Naive thymus-derived CD8-positive, alpha-beta T cell (primary cell): ENCODE measurements at regions not wholly inside any gene's neighbourhood (a gene's known extent, or its start where the extent isn't known, plus 50 kb on each side); places are given as distances from the start of the nearest gene placed in this dataset.

Source experiments
- ATAC-seq, 2 donors: fragments of 150-1000 bp; cut with Tn5 transposase in 1 of 2; sonication (Bioruptor Pico), chemical (Tn5 transposase) in 1 of 2; 1 replicate in 1 of 2; 2 replicates in 1 of 2; pipeline ENCODE4 v1.10.0; 2021; ENCODE audit warnings: mild to moderate bottlenecking in 2 of 2, moderate library complexity in 2 of 2
- POLR2A ChIA-PET: fragments of 350-600 bp; sonication (Branson Sonifier 250); formaldehyde crosslinking; loops from one replicate; lab custom pipeline; 2021; ENCODE audit warnings: antibody characterized with exemption; lab: Charles Lee
- DNase-seq, 10 donors: peaks; one replicate each; pipeline versions ENCODE4 v3.0.0 to v3.0.0-alpha.2; 2020 to 2022
- H3K27ac Mint-ChIP-seq, 10 donors: one replicate each; pipeline ENCODE4 v1.8.0; 2020 to 2022; ENCODE audit warnings: mild to moderate bottlenecking in 10 of 10, mixed read lengths in 10 of 10, moderate library complexity in 4 of 10, inconsistent platforms in 1 of 10
- H3K27me3 Mint-ChIP-seq, 5 donors: one replicate each; pipeline ENCODE4 v1.8.0; 2021 to 2022; ENCODE audit warnings: mixed read lengths in 5 of 5
- H3K36me3 Mint-ChIP-seq, 3 donors: one replicate each; pipeline ENCODE4 v1.8.0; 2020 to 2022; ENCODE audit warnings: mixed read lengths in 3 of 3, mild to moderate bottlenecking in 2 of 3, inconsistent platforms in 1 of 3
- H3K4me1 Mint-ChIP-seq, 4 donors: one replicate each; pipeline ENCODE4 v1.8.0; 2021 to 2022; ENCODE audit warnings: mixed read lengths in 4 of 4
- H3K4me3 Mint-ChIP-seq, 10 donors: one replicate each; pipeline ENCODE4 v1.8.0; 2020 to 2022; ENCODE audit warnings: mild to moderate bottlenecking in 10 of 10, mixed read lengths in 10 of 10, moderate library complexity in 6 of 10, inconsistent platforms in 1 of 10
- H3K9me3 Mint-ChIP-seq, 9 donors: one replicate each; pipeline ENCODE4 v1.8.0; 2020 to 2022; ENCODE audit warnings: mixed read lengths in 9 of 9, mild to moderate bottlenecking in 3 of 9, inconsistent platforms in 1 of 9, moderate library complexity in 1 of 9

DNA sequence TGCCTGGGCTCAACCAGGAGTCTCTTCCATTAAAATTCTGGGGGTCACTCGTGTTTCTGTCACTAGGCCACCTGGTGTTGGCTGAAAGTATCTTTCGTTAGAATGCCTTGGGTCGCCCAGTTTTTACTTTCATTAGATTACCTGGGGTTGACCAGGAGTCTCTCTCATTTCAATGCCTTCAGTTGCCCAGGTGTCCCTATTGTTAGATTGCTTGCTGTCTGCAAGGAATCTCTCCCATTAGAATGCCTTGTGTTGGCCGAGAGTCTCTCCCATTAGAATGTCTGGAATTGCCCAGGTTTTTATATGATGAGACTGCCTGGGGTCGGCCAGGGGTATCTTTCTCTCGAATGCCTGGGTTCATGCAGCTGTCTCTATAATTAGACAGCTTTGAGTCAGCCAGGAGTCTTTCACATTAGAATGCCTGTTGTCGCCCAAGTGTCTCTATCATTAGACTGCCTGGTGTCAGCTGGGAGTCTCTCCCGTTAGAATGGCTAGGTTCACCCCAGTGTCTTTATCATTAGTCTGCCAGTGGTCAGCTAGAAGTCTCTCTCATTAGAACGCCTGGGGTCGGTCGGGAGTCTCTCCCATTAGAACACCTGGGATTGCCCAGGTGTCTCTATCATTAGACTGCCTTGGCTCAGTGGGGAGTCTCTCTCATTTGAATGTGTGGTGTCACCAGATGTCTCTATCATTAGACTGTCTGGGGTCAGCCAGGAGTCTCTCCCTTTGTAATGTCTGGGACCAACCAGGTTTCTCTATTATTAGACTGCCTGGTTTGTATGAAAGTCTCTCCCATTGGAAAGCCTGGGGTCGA is 1446.8 kb downstream of the UQCRFS1 start:
- H3K9me3 Mint-ChIP-seq, result peaks cover 7 to 100% (median 91%) of the 10 kb centered on the region in 9 donors
- no peak for ATAC-seq
- POLR2A ChIA-PET, result no interaction called here

DNA sequence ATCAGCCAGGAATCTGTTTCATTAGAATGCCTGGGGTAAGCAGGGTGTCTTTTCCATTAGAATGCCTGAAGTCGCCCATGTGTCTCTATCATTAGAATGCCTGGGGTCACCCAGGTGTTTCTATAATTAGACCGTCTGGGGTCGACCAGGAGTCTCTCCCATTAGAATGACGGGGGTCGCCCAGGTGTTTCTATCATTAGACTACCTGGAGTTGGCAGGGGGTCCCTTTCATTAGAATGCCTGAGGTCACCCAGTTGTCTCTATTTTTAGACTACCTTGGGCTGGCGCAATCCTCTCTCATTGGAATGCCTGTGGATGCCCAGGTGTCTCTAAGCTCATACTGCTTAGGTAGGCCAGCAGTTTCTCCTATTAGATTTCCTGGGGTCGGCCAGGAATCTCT is 1447.6 kb downstream of the UQCRFS1 start:
- Mint-ChIP-seq H3K27ac (no peak overlapping the region), H3K36me3 (peaks cover 2 to 76% (median 23%) of the 10 kb centered on the region in 3 donors), H3K27me3 (no peaks in the 10 kb centered on the region), H3K9me3 (peaks cover 10 to 100% (median 93%) of the 10 kb centered on the region in 9 donors), H3K4me1 (peaks cover 0 to 2% (median 0%) of the 10 kb centered on the region in 4 donors), H3K4me3 (no peak overlapping the region)
- ATAC-seq, result no peak
- POLR2A ChIA-PET, result no interaction called here
- DNase-seq, result no peak

More for the DNA sequence above, 1446.8 kb downstream of the UQCRFS1 start:
- Mint-ChIP-seq H3K4me1 (peaks cover 0 to 2% (median 0%) of the 10 kb centered on the region in 4 donors), H3K27ac (no peak overlapping the region), H3K4me3 (no peak overlapping the region), H3K36me3 (peaks cover 2 to 76% (median 23%) of the 10 kb centered on the region in 3 donors), H3K27me3 (no peaks in the 10 kb centered on the region)
- DNase-seq, result no peak

DNA sequence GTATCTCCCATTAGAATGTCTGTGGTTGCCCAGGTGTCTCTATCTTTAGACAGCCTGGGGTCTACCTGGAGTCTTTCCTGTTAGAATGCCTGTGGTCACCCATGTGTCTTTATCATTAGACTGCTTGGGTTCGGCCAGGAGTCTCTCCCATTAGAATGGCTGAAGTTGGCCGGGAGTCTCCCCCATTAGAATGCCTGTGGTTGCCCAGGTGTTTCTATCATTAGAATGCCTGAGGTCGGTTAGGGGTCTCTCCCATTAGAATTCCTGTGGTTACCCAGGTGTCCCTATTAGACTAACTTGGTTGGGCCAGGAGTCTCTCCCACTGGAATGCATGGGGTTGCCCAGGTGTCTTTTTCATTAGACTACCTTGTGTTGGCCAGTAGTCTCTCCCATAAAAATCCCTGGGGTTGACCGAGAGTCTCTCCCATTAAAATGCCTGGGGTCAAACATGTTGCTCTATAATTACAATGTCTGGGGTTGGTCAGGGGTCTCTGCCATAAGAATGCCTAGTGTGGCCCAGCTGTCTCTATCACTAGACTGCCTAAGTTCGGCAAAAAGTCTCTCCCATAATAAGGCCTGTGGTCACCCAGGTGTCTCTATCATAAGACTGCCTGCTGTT is 1448.7 kb downstream of the UQCRFS1 start:
- no peaks in the 10 kb centered on the region for H3K27me3 Mint-ChIP-seq
- DNase-seq (no peak), ATAC-seq (no peak)
- H3K36me3 Mint-ChIP-seq, result peaks cover 2 to 67% (median 22%) of the 10 kb centered on the region in 3 donors
- no peak overlapping the region for H3K27ac Mint-ChIP-seq
- H3K4me3 Mint-ChIP-seq, result no peak overlapping the region
- POLR2A ChIA-PET, result no interaction called here
- H3K4me1 Mint-ChIP-seq, result peaks cover 0 to 2% (median 0%) of the 10 kb centered on the region in 4 donors
- peaks cover 13 to 100% (median 90%) of the 10 kb centered on the region in 9 donors for H3K9me3 Mint-ChIP-seq

DNA sequence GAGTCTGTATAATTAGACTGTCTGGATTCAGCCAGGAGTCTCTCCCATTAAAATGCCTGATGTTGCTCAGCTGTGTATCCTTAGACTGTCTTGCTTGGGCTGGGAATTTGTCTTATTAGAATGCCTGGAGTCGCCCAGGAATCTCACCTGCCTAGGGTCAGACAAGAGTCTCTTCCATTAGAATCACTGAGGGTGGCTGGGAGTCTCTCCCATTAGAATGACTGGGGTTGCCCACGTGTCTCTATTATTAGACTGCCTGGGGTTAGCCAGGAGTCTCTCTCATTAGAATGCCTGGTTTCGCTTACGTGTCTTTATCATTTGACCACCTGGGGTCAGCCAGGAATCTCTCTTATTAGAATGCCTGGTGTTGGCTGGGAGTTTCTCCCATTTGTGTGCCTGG is 1450.0 kb downstream of the UQCRFS1 start:
- peaks cover 2 to 68% (median 28%) of the 10 kb centered on the region in 3 donors for H3K36me3 Mint-ChIP-seq
- H3K9me3 Mint-ChIP-seq, result peaks cover 13 to 100% (median 85%) of the 10 kb centered on the region in 9 donors
- no peaks in the 10 kb centered on the region for H3K27me3 Mint-ChIP-seq
- H3K4me1 Mint-ChIP-seq, result peaks cover 0 to 2% (median 0%) of the 10 kb centered on the region in 4 donors
- no peak for ATAC-seq
- POLR2A ChIA-PET, result no interaction called here
- no peak overlapping the region for H3K4me3 Mint-ChIP-seq
- no peak for DNase-seq
- no peak overlapping the region for H3K27ac Mint-ChIP-seq

DNA sequence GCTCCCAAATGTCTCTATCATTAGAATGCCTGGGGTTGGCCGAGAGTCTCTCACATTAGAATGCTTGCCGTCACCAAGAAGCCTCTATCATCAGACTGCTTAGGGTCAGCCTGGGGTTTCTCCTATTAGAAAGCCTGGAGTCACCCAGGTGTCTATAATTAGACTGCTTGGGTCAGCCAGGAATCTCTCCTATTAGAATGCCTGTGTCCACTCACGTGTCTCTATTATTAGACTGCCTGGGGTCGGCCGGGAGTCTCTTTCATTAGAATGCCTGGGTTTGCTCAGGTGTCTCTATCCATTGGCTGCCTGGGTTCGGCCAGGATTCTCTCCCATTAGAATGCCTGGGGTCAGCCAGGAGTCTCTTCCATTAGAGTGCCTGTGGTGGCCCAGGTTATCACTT is 1453.1 kb downstream of the UQCRFS1 start:
- Mint-ChIP-seq H3K9me3 (peaks cover 17 to 89% (median 71%) of the 10 kb centered on the region in 9 donors), H3K4me3 (no peak overlapping the region), H3K27ac (no peak overlapping the region), H3K27me3 (no peaks in the 10 kb centered on the region), H3K36me3 (peaks cover 2 to 60% (median 24%) of the 10 kb centered on the region in 3 donors), H3K4me1 (peaks cover 0 to 2% (median 0%) of the 10 kb centered on the region in 4 donors)
- POLR2A ChIA-PET, result no interaction called here
- ATAC-seq (no peak), DNase-seq (no peak)

DNA sequence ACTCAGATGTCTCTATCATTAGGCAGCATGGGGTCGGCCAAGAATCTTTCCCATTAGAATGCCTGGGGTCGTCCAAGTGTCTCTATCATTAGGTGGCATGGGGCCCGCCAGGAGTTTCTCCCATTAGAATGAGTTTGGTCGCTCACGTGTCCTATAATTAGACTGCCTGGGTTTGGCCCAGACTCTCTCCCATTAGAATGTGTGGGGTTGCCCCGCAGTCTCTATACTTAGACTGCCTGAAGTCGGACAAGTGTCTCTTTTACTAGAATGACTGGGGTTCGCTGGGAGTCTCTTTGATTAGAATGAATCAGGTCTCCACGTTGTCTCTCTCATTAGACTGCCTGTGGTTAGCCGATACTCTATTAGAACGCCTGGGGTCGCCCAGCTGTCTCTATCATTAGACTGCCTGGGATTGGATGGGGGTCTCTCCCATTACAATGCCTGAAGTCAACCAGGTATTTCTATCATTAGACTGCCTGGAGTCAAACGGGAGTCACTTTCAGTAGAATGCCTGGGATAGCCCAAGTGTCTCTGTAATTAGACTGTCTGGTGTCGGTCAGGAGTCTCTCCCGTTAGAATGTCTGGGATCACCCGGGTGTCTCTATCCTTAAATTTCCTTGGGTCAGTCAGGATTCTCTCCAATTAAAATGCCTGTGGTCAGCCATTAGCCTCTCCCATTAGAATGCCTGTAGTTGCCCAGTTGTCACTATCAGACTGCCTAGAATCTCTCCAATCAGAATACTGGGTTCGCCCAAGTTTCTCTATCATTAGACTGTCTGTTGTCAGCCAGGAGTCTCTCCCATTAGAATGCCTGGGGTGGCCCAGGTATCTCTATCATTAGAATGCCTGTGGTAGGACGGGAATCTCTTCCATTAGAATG is 1454.1 kb downstream of the UQCRFS1 start:
- peaks cover 0 to 2% (median 0%) of the 10 kb centered on the region in 4 donors for H3K4me1 Mint-ChIP-seq
- H3K4me3 Mint-ChIP-seq, result no peak overlapping the region
- H3K27me3 Mint-ChIP-seq, result no peaks in the 10 kb centered on the region
- no peak for DNase-seq
- H3K36me3 Mint-ChIP-seq, result peaks cover 2 to 60% (median 21%) of the 10 kb centered on the region in 3 donors
- POLR2A ChIA-PET, result no interaction called here
- no peak overlapping the region for H3K27ac Mint-ChIP-seq
- no peak for ATAC-seq
- peaks cover 17 to 89% (median 72%) of the 10 kb centered on the region in 9 donors for H3K9me3 Mint-ChIP-seq

DNA sequence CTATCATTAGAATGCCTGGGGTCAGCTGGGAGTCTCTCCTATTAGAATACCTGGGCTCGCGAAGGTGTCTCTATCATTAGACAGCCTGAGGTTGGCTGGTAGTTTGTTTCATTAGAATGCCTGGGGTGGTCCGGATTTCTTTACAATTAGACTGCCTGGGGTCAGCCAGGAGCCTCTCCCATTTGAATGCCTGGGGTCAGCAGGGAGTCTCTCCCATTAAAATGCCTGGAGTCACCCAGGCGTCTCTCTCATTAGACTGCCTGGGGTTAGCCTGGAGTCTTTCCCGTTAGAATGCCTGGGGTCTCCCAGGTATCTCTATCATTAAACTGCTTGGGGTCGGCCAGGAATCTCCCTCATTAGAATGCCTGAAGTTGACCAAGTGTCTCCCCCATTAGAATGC is 1458.3 kb downstream of the UQCRFS1 start:
- peaks cover 11 to 89% (median 45%) of the 10 kb centered on the region in 9 donors for H3K9me3 Mint-ChIP-seq
- ATAC-seq (no peak), DNase-seq (no peak)
- H3K4me1 Mint-ChIP-seq, result peaks cover 0 to 1% (median 0%) of the 10 kb centered on the region in 4 donors
- H3K27ac Mint-ChIP-seq, result no peak overlapping the region
- H3K27me3 Mint-ChIP-seq, result peaks cover 0 to 4% (median 0%) of the 10 kb centered on the region in 5 donors
- POLR2A ChIA-PET, result no interaction called here
- H3K36me3 Mint-ChIP-seq, result peaks cover 0 to 62% (median 32%) of the 10 kb centered on the region in 3 donors
- no peak overlapping the region for H3K4me3 Mint-ChIP-seq

DNA sequence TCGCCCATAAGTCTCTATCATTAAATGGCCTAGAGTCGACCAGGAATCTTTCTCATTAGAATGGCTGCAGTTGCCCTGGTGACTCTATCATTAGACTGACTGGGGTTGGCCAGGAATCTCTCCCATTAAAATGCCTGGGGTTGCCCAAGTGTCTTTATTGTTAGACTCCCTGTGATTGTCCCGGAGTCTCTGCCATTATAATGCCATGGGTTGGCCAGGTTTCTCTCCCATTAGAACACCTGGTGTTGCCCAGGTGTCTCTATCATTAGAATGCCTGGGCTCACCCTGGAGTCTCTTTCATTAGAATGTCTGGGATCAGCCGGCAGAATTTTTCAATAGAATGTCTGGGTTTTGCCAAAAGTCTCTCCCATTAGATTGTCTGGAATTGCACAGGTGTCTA is 1459.3 kb downstream of the UQCRFS1 start:
- peaks cover 14 to 83% (median 38%) of the 10 kb centered on the region in 9 donors for H3K9me3 Mint-ChIP-seq
- DNase-seq (no peak), ATAC-seq (no peak)
- no peak overlapping the region for H3K4me3 Mint-ChIP-seq
- POLR2A ChIA-PET, result no interaction called here
- H3K27ac Mint-ChIP-seq, result no peak overlapping the region
- H3K4me1 Mint-ChIP-seq, result peaks cover 0 to 1% (median 0%) of the 10 kb centered on the region in 4 donors
- peaks cover 0 to 4% (median 0%) of the 10 kb centered on the region in 5 donors for H3K27me3 Mint-ChIP-seq
- peaks cover 2 to 62% (median 34%) of the 10 kb centered on the region in 3 donors for H3K36me3 Mint-ChIP-seq

DNA sequence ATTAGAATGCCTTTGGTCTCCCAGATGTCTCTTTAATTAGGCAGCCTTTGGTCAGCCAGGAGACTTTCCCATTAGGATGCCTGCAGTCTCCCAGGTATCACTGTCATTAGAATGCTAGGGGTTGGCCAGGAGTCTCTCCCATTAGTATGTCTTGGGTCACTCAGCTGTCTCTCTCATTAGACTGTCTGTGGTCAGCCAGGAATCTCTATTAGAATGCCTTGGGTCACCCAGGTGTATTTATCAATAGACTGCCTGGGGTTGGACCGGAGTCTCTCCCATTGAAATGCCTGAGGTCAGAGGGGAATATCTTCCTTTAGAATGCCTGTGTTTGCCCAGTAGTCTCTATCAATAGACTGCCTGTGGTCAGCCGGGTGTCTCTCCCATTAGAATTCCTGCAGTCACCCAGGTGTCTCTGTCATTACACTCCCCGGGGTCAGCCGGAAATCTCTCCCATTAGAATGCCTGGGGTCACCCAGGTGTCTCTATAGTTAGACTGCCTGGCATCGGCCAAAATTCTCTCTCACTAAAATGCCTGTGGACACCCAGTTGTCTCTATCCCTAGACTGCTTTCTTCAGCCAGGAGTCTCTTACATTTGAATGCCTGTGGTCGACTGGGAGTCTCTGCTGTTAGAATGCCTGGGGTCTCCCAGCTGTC is 1460.3 kb downstream of the UQCRFS1 start:
- Mint-ChIP-seq H3K4me3 (no peak overlapping the region), H3K36me3 (peaks cover 2 to 60% (median 34%) of the 10 kb centered on the region in 3 donors), H3K9me3 (peaks cover 14 to 78% (median 36%) of the 10 kb centered on the region in 9 donors), H3K27ac (no peak overlapping the region), H3K4me1 (peaks cover 0 to 1% (median 0%) of the 10 kb centered on the region in 4 donors), H3K27me3 (peaks cover 0 to 4% (median 0%) of the 10 kb centered on the region in 5 donors)
- POLR2A ChIA-PET, result no interaction called here
- no peak for DNase-seq
- ATAC-seq, result no peak

DNA sequence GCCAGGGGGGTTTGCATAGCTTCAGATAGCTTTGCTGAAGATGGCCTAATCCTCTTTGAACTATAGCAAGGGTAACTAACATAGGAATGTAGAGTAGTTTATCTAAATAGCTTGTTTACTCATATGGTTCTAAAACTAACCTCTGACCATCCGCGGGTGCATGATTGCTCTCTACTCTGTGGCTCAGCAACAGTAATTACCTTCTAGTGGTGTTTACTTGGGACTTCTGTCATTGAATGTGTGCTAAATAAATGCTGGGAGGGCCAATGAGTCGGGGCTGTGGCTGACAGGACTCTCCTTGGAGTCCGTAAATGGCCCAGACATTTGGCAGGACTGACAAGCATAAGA is 1461.9 kb downstream of the UQCRFS1 start:
- H3K36me3 Mint-ChIP-seq, result peaks cover 2 to 61% (median 38%) of the 10 kb centered on the region in 3 donors
- DNase-seq (no peak), ATAC-seq (no peak)
- H3K27me3 Mint-ChIP-seq, result peaks cover 0 to 4% (median 0%) of the 10 kb centered on the region in 5 donors
- no peak overlapping the region for H3K4me3 Mint-ChIP-seq
- peaks cover 0 to 6% (median 2%) of the 10 kb centered on the region in 4 donors for H3K4me1 Mint-ChIP-seq
- POLR2A ChIA-PET, result no interaction called here
- no peak overlapping the region for H3K27ac Mint-ChIP-seq
- H3K9me3 Mint-ChIP-seq, result peaks cover 10 to 87% (median 34%) of the 10 kb centered on the region in 9 donors

DNA sequence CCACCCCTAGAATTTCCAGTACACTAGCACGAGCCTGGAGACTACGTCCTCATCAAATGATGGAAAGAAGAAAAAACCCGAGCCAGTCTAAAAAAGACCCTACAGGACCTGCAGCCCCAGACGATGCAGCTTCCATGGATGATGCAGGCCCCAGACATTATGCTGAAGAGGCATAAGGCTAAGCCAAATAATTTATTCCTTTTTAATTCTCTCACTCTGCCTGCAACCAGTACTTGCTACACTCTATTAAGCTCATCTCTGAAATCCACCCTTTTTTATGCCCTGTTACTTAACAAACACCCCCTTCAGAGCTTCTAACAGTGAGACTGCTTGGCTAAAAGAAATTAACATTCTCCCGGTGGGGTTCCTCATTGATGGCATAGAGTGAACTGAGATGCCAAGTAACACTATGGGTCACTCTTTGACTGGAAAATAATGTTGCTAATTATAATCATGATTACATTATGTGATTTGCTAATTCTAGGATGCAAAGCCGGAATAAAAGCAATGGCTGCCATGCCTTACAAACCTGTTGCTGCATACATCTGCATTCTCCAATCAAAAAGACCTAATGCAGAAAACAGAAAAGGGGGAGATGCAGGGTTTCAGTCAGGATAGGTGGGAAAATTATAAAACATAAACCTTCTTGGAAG is 1462.4 kb downstream of the UQCRFS1 start:
- H3K4me3 Mint-ChIP-seq, result no peak overlapping the region
- H3K27me3 Mint-ChIP-seq, result peaks cover 0 to 4% (median 0%) of the 10 kb centered on the region in 5 donors
- POLR2A ChIA-PET, result no interaction called here
- peaks cover 10 to 86% (median 35%) of the 10 kb centered on the region in 9 donors for H3K9me3 Mint-ChIP-seq
- no peak overlapping the region for H3K27ac Mint-ChIP-seq
- H3K4me1 Mint-ChIP-seq, result peaks cover 0 to 6% (median 2%) of the 10 kb centered on the region in 4 donors
- DNase-seq (no peak), ATAC-seq (no peak)
- peaks cover 3 to 62% (median 38%) of the 10 kb centered on the region in 3 donors for H3K36me3 Mint-ChIP-seq
